K562 (cell line): ENCODE measurements at regions not wholly inside any gene's neighbourhood (a gene's known extent, or its start where the extent isn't known, plus 50 kb on each side); places are given as distances from the start of the nearest gene placed in this dataset.

ENCODE experiments used
- ATAC-seq: fragments of 200-7000 bp; cut with Tn5 transposase; 3 replicates; pipeline ENCODE4 v1.9.1; 2020; ENCODE audit warnings: moderate library complexity
- BruUV-seq: library from RNA; stranded (reverse); fragments of 400-500 nt; replicated peaks from 2 replicates; lab custom pipeline; 2021; lab: Mats Ljungman, UMichigan
- CTCF ChIA-PET: fragments of 300-600 bp; formaldehyde crosslinking; extraction: SDS; loops from one replicate; lab custom pipeline; 2021; ENCODE audit warnings: low intra/inter-chr PET ratio; lab: Yijun Ruan, JAX
- POLR2A ChIA-PET: fragments of 300-600, 350-650 bp; sonication (Branson Sonifier 250); formaldehyde crosslinking; extraction: SDS; loops from one replicate; lab custom pipeline; 2021; ENCODE audit warnings: antibody characterized with exemption, inconsistent platforms; lab: Yijun Ruan, JAX
- DNase-seq, 4 experiments: peaks; one replicate each; pipeline versions ENCODE4 v3.0.0 to v3.0.0-alpha.2; 2011 to 2018; ENCODE audit warnings: low spot score in 3 of 4, mixed read lengths in 3 of 4; ENCODE audit errors: extremely low read depth in 1 of 4
- FAIRE-seq: peaks from 2 replicates; lab custom pipeline; 2011; peaks lifted over from hg19 to GRCh38; lab: Jason Lieb, UNC
- H2AFZ ChIP-seq: 2 replicates; pipeline ENCODE4 v1.6.0; 2011; ENCODE audit warnings: low read depth, low read length, control low read depth, inconsistent platforms
- H3K27ac ChIP-seq: fragments of 200-600 bp; 3 replicates; pipeline ENCODE4 v1.8.0; 2011; ENCODE audit warnings: low read depth, mild to moderate bottlenecking, control low read depth, inconsistent platforms, low read length, moderate library complexity, mixed read lengths; ENCODE audit errors: extremely low read depth
- H3K27me3 ChIP-seq, 2 experiments: fragments of 300-600 bp in 1 of 2; 2 replicates in 1 of 2; 3 replicates in 1 of 2; pipeline versions ENCODE4 v1.6.0 to v1.8.0; 2011; ENCODE audit warnings: inconsistent platforms in 2 of 2, low read length in 2 of 2, mild to moderate bottlenecking in 1 of 2, mixed read lengths in 1 of 2, moderate library complexity in 1 of 2; ENCODE audit not compliant: control insufficient read depth in 2 of 2, insufficient read depth in 2 of 2
- H3K36me3 ChIP-seq: fragments of 300-600 bp; 3 replicates; pipeline ENCODE4 v1.8.0; 2011; ENCODE audit warnings: mild to moderate bottlenecking, low read length, inconsistent platforms; ENCODE audit not compliant: control insufficient read depth, insufficient read depth
- H3K4me1 ChIP-seq, 2 experiments: fragments of 200-600 bp in 1 of 2; replicated peaks in 1 of 2; 2 replicates in 1 of 2; 3 replicates in 1 of 2; pipeline versions ENCODE4 v1.5.1 to v1.8.0; 2011; ENCODE audit warnings: inconsistent platforms in 2 of 2, low read length in 2 of 2, mild to moderate bottlenecking in 1 of 2, mixed read lengths in 1 of 2, moderate library complexity in 1 of 2; ENCODE audit not compliant: control insufficient read depth in 2 of 2, insufficient read depth in 2 of 2
- H3K4me2 ChIP-seq: 2 replicates; pipeline ENCODE4 v1.6.1; 2011; ENCODE audit warnings: low read length, control low read depth, inconsistent platforms, mixed read lengths; ENCODE audit not compliant: insufficient read depth
- H3K4me3 ChIP-seq: fragments of 200-600 bp; sonication (generic), shearing (Covaris generic); 2 replicates; pipeline ENCODE4 v1.5.1; 2016; ENCODE audit warnings: control low read depth, inconsistent platforms
- H3K79me2 ChIP-seq: fragments of 200-600 bp; 3 replicates; pipeline ENCODE4 v1.8.0; 2011; ENCODE audit warnings: low read length, inconsistent platforms; ENCODE audit not compliant: control insufficient read depth, insufficient read depth
- H3K9ac ChIP-seq, 2 experiments: 2 replicates each; pipeline versions ENCODE4 v1.6.0 to v1.6.1; 2011; ENCODE audit warnings: low read depth in 2 of 2, low read length in 2 of 2, control low read depth in 1 of 2, inconsistent platforms in 1 of 2, mild to moderate bottlenecking in 1 of 2, mixed read lengths in 1 of 2; ENCODE audit not compliant: insufficient read depth in 1 of 2
- H3K9me1 ChIP-seq: one replicate; pipeline ENCODE4 v1.6.0; 2011; ENCODE audit warnings: inconsistent platforms, mild to moderate bottlenecking, low read length, moderate library complexity; ENCODE audit not compliant: control insufficient read depth, insufficient read depth
- H3K9me3 ChIP-seq: replicated peaks from 2 replicates; pipeline ENCODE4 v1.5.1; 2011; ENCODE audit warnings: low read depth, low read length, inconsistent platforms; ENCODE audit not compliant: control insufficient read depth, insufficient read depth
- H4K20me1 ChIP-seq: replicated peaks from 2 replicates; pipeline ENCODE4 v1.6.1; 2011; ENCODE audit warnings: low read length, inconsistent platforms, mixed read lengths; ENCODE audit not compliant: control insufficient read depth, insufficient read depth
- CBFA2T3 ChIP-seq: fragments of 450-650 bp; IDR thresholded peaks from 2 replicates; pipeline ENCODE4 v1.6.1; 2017
- DEAF1 ChIP-seq: fragments of 450-650 bp; formaldehyde crosslinking; IDR thresholded peaks from 2 replicates; pipeline ENCODE4 v1.4.0; 2020; ENCODE audit warnings: mild to moderate bottlenecking, moderate library complexity
- JUN ChIP-seq, 2 experiments: sonication (generic) in 1 of 2; formaldehyde crosslinking in 1 of 2; IDR thresholded peaks; 2 replicates each; pipeline versions ENCODE4 v1.6.1 to v1.8.0; 2012 to 2022; ENCODE audit warnings: borderline replicate concordance in 2 of 2, mild to moderate bottlenecking in 2 of 2, improper control_type of control experiment in 1 of 2, low read depth in 1 of 2, low read length in 1 of 2, missing genetic modification reagents in 1 of 2
- KDM1A ChIP-seq, 2 experiments: fragments of 450-650 bp; IDR thresholded peaks; 2 replicates each; pipeline ENCODE4 v1.6.1; 2016; ENCODE audit warnings: mild to moderate bottlenecking in 2 of 2
- KDM5B ChIP-seq: fragments of 200-600 bp; sonication (generic); IDR thresholded peaks from 2 replicates; pipeline ENCODE4 v1.6.1; 2012; ENCODE audit warnings: low read depth, mild to moderate bottlenecking, moderate library complexity, low read length, control low read depth, inconsistent platforms; ENCODE audit not compliant: insufficient replicate concordance
- MAFK ChIP-seq: IDR thresholded peaks from 2 replicates; pipeline ENCODE4 v1.6.1; 2011; ENCODE audit warnings: low read length, improper control_type of control experiment
- MYBL2 ChIP-seq, 2 experiments: fragments of 450-650 bp in 1 of 2; sonication (generic) in 1 of 2; formaldehyde crosslinking in 1 of 2; IDR thresholded peaks; 2 replicates each; pipeline versions ENCODE4 v1.6.1 to v1.8.1; 2017 to 2022; ENCODE audit warnings: borderline replicate concordance in 1 of 2, inconsistent platforms in 1 of 2, low read depth in 1 of 2, mild to moderate bottlenecking in 1 of 2, missing genetic modification reagents in 1 of 2, moderate library complexity in 1 of 2
- RERE ChIP-seq: sonication (generic); formaldehyde crosslinking; IDR thresholded peaks from 2 replicates; pipeline ENCODE4 v1.8.0; 2023; ENCODE audit warnings: missing genetic modification reagents, mild to moderate bottlenecking, borderline replicate concordance
- SNAPC5 ChIP-seq: fragments of 250-450 bp; sonication (Bioruptor Pico); IDR thresholded peaks from 2 replicates; pipeline ENCODE4 v1.8.0; 2021; ENCODE audit warnings: moderate library complexity, mild to moderate bottlenecking, inconsistent platforms
- ZC3H11A ChIP-seq: IDR thresholded peaks from 2 replicates; pipeline ENCODE4 v1.6.1; 2012; ENCODE audit warnings: low read depth, low read length, improper control_type of control experiment
- ZFP1 ChIP-seq: fragments of 450-650 bp; formaldehyde crosslinking; IDR thresholded peaks from 2 replicates; pipeline ENCODE4 v1.4.0; 2020; ENCODE audit warnings: mild to moderate bottlenecking, mixed read lengths
- ZFPM2 ChIP-seq: fragments of 250-450 bp; sonication (Bioruptor Pico); IDR thresholded peaks from 2 replicates; pipeline ENCODE4 v1.5.1; 2022; ENCODE audit warnings: mild to moderate bottlenecking
- ZNF24 ChIP-seq: fragments of 450-650 bp; IDR thresholded peaks from 2 replicates; pipeline ENCODE4 v1.6.1; 2016
- WGBS: fragments of 100-300 bp; shearing (Covaris generic); methylation state at CpG from one replicate; pipeline ENCODE4 v1.1.6; 2016; ENCODE audit warnings: low coverage, mixed read lengths; ENCODE audit not compliant: insufficient coverage; ENCODE audit errors: missing lambda C conversion rate; 5-methylcytosine and 5-hydroxymethylcytosine counted together
- in situ Hi-C: fragments of 300-500 bp; cut with MboI; formaldehyde crosslinking; loops from 4 replicates; pipeline ENCODE4 v1.15.0; 2018; ENCODE audit warnings: inconsistent platforms, mixed read lengths
- intact Hi-C: fragments of 100-400 bp; cut with micrococcal nuclease; formaldehyde crosslinking; loops from 2 replicates; pipeline ENCODE4 v1.14.2; 2022

- Histone ChIP-seq H3K9me1 (no peaks in the 10 kb centered on the region), H3K79me2 (no peaks in the 10 kb centered on the region), H2AFZ (no peak overlapping the region), H3K27me3 (no peaks in the 10 kb centered on the region), H4K20me1 (no peaks in the 10 kb centered on the region), H3K27ac (no peak overlapping the region), H3K36me3 (no peaks in the 10 kb centered on the region), H3K4me3 (no peak overlapping the region), H3K4me2 (no peak overlapping the region), H3K9ac (no peak overlapping the region)
- FAIRE-seq (no peak), DNase-seq (no peak), ATAC-seq (no peak)
- intact Hi-C loops: no loop called here
- BruUV-seq: no TSS peak
- WGBS: 0% methylated on average over 7 of the region's 7 CpGs
- in situ Hi-C loops: loop anchor here (25.0 kb wide), 3 partner anchors 691 to 1366 kb away; no protein-coding TSS in a partner anchor
- TF ChIP-seq ZFP1 (CRISPR knock-in tag) (no peak), JUN (IDR thresholded peaks at IDR 0.05; ENCODE audit: borderline replicate concordance, low read depth, low read length) (no peak), JUN (CRISPR knock-in tag; IDR thresholded peaks at IDR 0.05; ENCODE audit: borderline replicate concordance) (no peak), DEAF1 (CRISPR knock-in tag) (no peak), KDM1A (IDR thresholded peaks at IDR 0.05) (no peak), ZFPM2 (CRISPR knock-in tag) (no peak), MAFK (no peak), ZNF24 (no peak), MYBL2 (IDR thresholded peaks at IDR 0.05; ENCODE audit: low read depth) (no peak), MYBL2 (CRISPR knock-in tag; IDR thresholded peaks at IDR 0.05; ENCODE audit: borderline replicate concordance) (no peak), SNAPC5 (CRISPR knock-in tag) (no peak), RERE (CRISPR knock-in tag) (no peak), KDM5B (no peak), CBFA2T3 (no peak), ZC3H11A (no peak)
- TF ChIP-seq, all 486 proteins: peak for 0
- no peaks in the 10 kb centered on the region for H3K4me1 ChIP-seq
- H3K9me3 ChIP-seq: no peaks in the 10 kb centered on the region
- ChIA-PET CTCF (no interaction called here), POLR2A (no interaction called here)
These were observed 56.3 kb upstream of the TMCO5A start for GRCh38 chr15:37877851-37878741.
